C1 segment of cervical spinal cord (tissue), 14 donors: ENCODE measurements at regions not wholly inside any gene's neighbourhood (a gene's known extent, or its start where the extent isn't known, plus 50 kb on each side); places are given as distances from the start of the nearest gene placed in this dataset.

Experiments
- DNase-seq, 14 donors: peaks; one replicate each; lab custom pipeline; 2025; lab: John Stamatoyannopoulos, UW

- no peak for DNase-seq
Observed at GRCh38 chr6:10048370-10049297, 366.2 kb downstream of the TFAP2A start.

GRCh38 chr6:10042280-10042679, 372.6 kb downstream of the TFAP2A start:
- DNase-seq = no peak

- DNase-seq = no peak
Observed at GRCh38 chr6:10033223-10033829, 381.5 kb downstream of the TFAP2A start.

GRCh38 chr6:10031617-10032016, 383.3 kb downstream of the TFAP2A start:
- DNase-seq = no peak

GRCh38 chr6:10030942-10031537, 383.8 kb downstream of the TFAP2A start:
- DNase-seq = no peak

GRCh38 chr6:10028222-10028621, 386.7 kb downstream of the TFAP2A start:
- DNase-seq = no peak

GRCh38 chr6:10019851-10020250, 395.0 kb downstream of the TFAP2A start:
- no peak for DNase-seq

GRCh38 chr6:10014557-10014956, 400.3 kb downstream of the TFAP2A start:
- peak in 1 of 14 donors; percentile 13 for DNase-seq

- no peak for DNase-seq
Observed at GRCh38 chr6:10000551-10000950, 414.3 kb downstream of the TFAP2A start.

GRCh38 chr6:9999796-10000195, 415.1 kb downstream of the TFAP2A start:
- DNase-seq = no peak

GRCh38 chr6:9986273-9986672, 428.6 kb downstream of the TFAP2A start:
- DNase-seq = no peak

GRCh38 chr6:9985481-9985880, 429.4 kb downstream of the TFAP2A start:
- DNase-seq = no peak

GRCh38 chr6:9984607-9985006, 430.3 kb downstream of the TFAP2A start:
- DNase-seq = no peak

GRCh38 chr6:9983168-9983567, 431.7 kb downstream of the TFAP2A start:
- no peak for DNase-seq

GRCh38 chr6:9982215-9982614, 432.7 kb downstream of the TFAP2A start:
- no peak for DNase-seq

GRCh38 chr6:9979996-9980395, 434.9 kb downstream of the TFAP2A start:
- DNase-seq = no peak

GRCh38 chr6:9978480-9978879, 436.4 kb downstream of the TFAP2A start:
- no peak for DNase-seq

GRCh38 chr6:9977411-9977810, 437.5 kb downstream of the TFAP2A start:
- DNase-seq = no peak

- no peak for DNase-seq
Observed at GRCh38 chr6:9961646-9962045, 453.2 kb downstream of the TFAP2A start.

- no peak for DNase-seq
Observed at GRCh38 chr6:9957215-9957759, 457.6 kb downstream of the TFAP2A start.

GRCh38 chr6:9948678-9949077, 466.2 kb downstream of the TFAP2A start:
- no peak for DNase-seq

- DNase-seq = no peak
Observed at GRCh38 chr6:9943986-9944385, 470.9 kb downstream of the TFAP2A start.
